Keratinocyte (primary cell): ENCODE measurements at regions not wholly inside any gene's neighbourhood (a gene's known extent, or its start where the extent isn't known, plus 50 kb on each side); places are given as distances from the start of the nearest gene placed in this dataset.

Experiments used
- DNase-seq: peaks from one replicate; pipeline ENCODE4 v3.0.0-alpha.2; 2011; ENCODE audit warnings: low read depth, missing footprints, low spot score
- FAIRE-seq: peaks from 2 replicates; lab custom pipeline; 2011; peaks lifted over from hg19 to GRCh38; lab: Jason Lieb, UNC
- H2AFZ ChIP-seq: 2 replicates; pipeline ENCODE4 v1.6.0; 2012; ENCODE audit warnings: low read length, control low read depth, inconsistent platforms; ENCODE audit not compliant: control insufficient read depth
- H3K27ac ChIP-seq: 2 replicates; pipeline ENCODE4 v1.5.1; 2011; ENCODE audit warnings: low read length; ENCODE audit not compliant: control insufficient read depth, insufficient read depth
- H3K27me3 ChIP-seq: 3 replicates; pipeline ENCODE4 v1.6.0; 2011; ENCODE audit warnings: low read length; ENCODE audit not compliant: control insufficient read depth, insufficient read depth; ENCODE audit errors: extremely low read depth
- H3K36me3 ChIP-seq, 2 experiments: 2 replicates in 1 of 2; 3 replicates in 1 of 2; pipeline ENCODE4 v1.5.1; 2011; ENCODE audit warnings: low read length in 2 of 2, mild to moderate bottlenecking in 1 of 2; ENCODE audit not compliant: control insufficient read depth in 2 of 2, insufficient read depth in 2 of 2; ENCODE audit errors: extremely low read depth in 1 of 2
- H3K4me1 ChIP-seq: 3 replicates; pipeline ENCODE4 v1.5.1; 2011; ENCODE audit warnings: low read length; ENCODE audit not compliant: control insufficient read depth, insufficient read depth; ENCODE audit errors: extremely low read depth
- H3K4me2 ChIP-seq: 3 replicates; pipeline ENCODE4 v1.6.0; 2011; ENCODE audit warnings: low read depth, low read length; ENCODE audit not compliant: control insufficient read depth, insufficient read depth; ENCODE audit errors: extremely low read depth
- H3K4me3 ChIP-seq, 3 experiments: fragments of 200-600 bp in 1 of 3; sonication (generic) in 1 of 3; 2 replicates in 2 of 3; 3 replicates in 1 of 3; pipeline ENCODE4 v1.5.1; 2011 to 2016; ENCODE audit warnings: low read length in 3 of 3, mild to moderate bottlenecking in 3 of 3, control low read depth in 2 of 3, inconsistent platforms in 1 of 3, low read depth in 1 of 3, mixed read lengths in 1 of 3, mixed run types in 1 of 3, moderate library complexity in 1 of 3; ENCODE audit not compliant: control insufficient read depth in 2 of 3, insufficient read depth in 2 of 3; ENCODE audit errors: extremely low read depth in 1 of 3
- H3K79me2 ChIP-seq: 2 replicates; pipeline ENCODE4 v1.6.0; 2012; ENCODE audit warnings: low read length; ENCODE audit not compliant: control insufficient read depth, insufficient read depth
- H3K9ac ChIP-seq: 3 replicates; pipeline ENCODE4 v1.6.0; 2011; ENCODE audit warnings: low read length; ENCODE audit not compliant: control insufficient read depth, insufficient read depth; ENCODE audit errors: extremely low read depth
- H3K9me1 ChIP-seq: 3 replicates; pipeline ENCODE4 v1.6.0; 2011; ENCODE audit warnings: low read length; ENCODE audit not compliant: control insufficient read depth, insufficient read depth; ENCODE audit errors: extremely low read depth
- H3K9me3 ChIP-seq: 2 replicates; pipeline ENCODE4 v1.5.1; 2012; ENCODE audit warnings: low read depth, low read length; ENCODE audit not compliant: control insufficient read depth
- H4K20me1 ChIP-seq: 3 replicates; pipeline ENCODE4 v1.6.0; 2011; ENCODE audit warnings: low read length; ENCODE audit not compliant: control insufficient read depth, insufficient read depth; ENCODE audit errors: extremely low read depth
- EZH2 ChIP-seq: IDR thresholded peaks from one replicate; pipeline ENCODE4 v1.6.1; 2012; ENCODE audit warnings: inconsistent platforms, mild to moderate bottlenecking, low read length, moderate library complexity
- dilution Hi-C: fragments of 300-500 bp; cut with MboI; formaldehyde crosslinking; loops from one replicate; pipeline ENCODE4 v1.7.0; 2020; ENCODE audit warnings: low sequenced_read_pairs; ENCODE audit not compliant: extremely low pct_ligation_motif_present
- TF ChIP-seq, protein P1 (sequence below), 3 experiments: IDR thresholded peaks in 1 of 3; conservative IDR thresholded peaks in 1 of 3; optimal IDR thresholded peaks in 1 of 3; 2 replicates in 2 of 3; 3 replicates in 1 of 3; pipeline versions ENCODE3 to v1.5.1; 2011; ENCODE audit warnings: low read length in 3 of 3, mild to moderate bottlenecking in 3 of 3, moderate library complexity in 2 of 3, control low read depth in 1 of 3, inconsistent platforms in 1 of 3; ENCODE audit not compliant: insufficient read depth in 2 of 3; ENCODE audit errors: extremely low read depth in 1 of 3

DNA sequence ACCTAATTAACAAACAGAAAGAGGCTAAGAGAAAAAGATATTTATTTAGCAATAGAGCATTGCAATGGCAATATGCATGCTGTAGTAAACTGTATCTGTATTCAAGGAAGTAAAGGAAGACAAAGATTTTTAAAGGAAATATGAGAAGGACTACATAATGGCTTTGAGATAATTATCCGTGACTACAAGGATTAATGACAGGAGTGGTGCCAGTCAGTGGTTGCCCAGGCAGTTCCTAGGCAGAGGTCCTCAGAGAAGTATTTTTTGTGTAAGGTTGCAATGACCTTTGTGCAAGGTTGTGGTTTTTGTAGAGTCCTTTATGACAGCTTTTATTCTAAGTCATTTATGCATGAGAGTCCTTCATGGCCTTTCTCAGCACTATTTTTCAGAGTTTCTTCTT, 711.1 kb upstream of the CHRM3 start:
- dilution Hi-C loops: no loop called here
- no peaks in the 10 kb centered on the region for H3K4me1 ChIP-seq
- DNase-seq (no peak), FAIRE-seq (no peak)
- H3K27me3 ChIP-seq: no peaks in the 10 kb centered on the region
- H3K79me2 ChIP-seq: no peaks in the 10 kb centered on the region
- no peak overlapping the region for H2AFZ ChIP-seq
- H4K20me1 ChIP-seq: no peaks in the 10 kb centered on the region
- no peak overlapping the region for H3K27ac ChIP-seq
- no peak overlapping the region for H3K4me2 ChIP-seq
- TF ChIP-seq, protein P1, sequence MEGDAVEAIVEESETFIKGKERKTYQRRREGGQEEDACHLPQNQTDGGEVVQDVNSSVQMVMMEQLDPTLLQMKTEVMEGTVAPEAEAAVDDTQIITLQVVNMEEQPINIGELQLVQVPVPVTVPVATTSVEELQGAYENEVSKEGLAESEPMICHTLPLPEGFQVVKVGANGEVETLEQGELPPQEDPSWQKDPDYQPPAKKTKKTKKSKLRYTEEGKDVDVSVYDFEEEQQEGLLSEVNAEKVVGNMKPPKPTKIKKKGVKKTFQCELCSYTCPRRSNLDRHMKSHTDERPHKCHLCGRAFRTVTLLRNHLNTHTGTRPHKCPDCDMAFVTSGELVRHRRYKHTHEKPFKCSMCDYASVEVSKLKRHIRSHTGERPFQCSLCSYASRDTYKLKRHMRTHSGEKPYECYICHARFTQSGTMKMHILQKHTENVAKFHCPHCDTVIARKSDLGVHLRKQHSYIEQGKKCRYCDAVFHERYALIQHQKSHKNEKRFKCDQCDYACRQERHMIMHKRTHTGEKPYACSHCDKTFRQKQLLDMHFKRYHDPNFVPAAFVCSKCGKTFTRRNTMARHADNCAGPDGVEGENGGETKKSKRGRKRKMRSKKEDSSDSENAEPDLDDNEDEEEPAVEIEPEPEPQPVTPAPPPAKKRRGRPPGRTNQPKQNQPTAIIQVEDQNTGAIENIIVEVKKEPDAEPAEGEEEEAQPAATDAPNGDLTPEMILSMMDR (optimal IDR thresholded peaks at IDR 0.05 in 1 of 3, IDR thresholded peaks at IDR 0.05 in 1 of 3, conservative IDR thresholded peaks at IDR 0.05 in 1 of 3; ENCODE audit: extremely low read depth in 1 of 3, insufficient read depth in 2 of 3, low read length in 3 of 3): no peak
- no peak for TF ChIP-seq EZH2
- H3K9me1 ChIP-seq: no peaks in the 10 kb centered on the region
- H3K9ac ChIP-seq: no peak overlapping the region
- H3K9me3 ChIP-seq: no peaks in the 10 kb centered on the region
- no peak overlapping the region for H3K4me3 ChIP-seq
- no peaks in the 10 kb centered on the region for H3K36me3 ChIP-seq

DNA sequence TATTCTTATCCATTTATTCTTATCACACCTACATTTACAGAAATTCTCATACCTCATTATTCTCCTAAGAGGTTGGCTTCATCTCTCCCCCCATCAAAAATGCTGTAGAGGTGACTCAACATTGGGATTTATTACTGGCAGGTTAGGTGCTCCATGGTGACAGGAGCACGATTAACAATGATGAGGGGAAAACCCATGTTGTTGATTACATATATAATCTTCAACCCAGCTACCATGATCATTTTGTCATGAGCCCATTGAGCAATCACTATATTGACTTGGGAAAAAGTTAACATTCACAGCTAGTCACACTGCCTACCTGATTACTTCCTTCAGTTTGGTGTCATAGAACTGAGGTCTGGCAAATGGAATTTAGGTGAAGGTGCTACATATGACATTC, 712.1 kb upstream of the CHRM3 start:
- Histone ChIP-seq H4K20me1 (no peaks in the 10 kb centered on the region), H3K9ac (no peak overlapping the region), H3K27ac (no peak overlapping the region), H3K4me2 (no peak overlapping the region), H3K9me1 (no peaks in the 10 kb centered on the region), H3K9me3 (no peaks in the 10 kb centered on the region), H3K27me3 (no peaks in the 10 kb centered on the region), H3K4me3 (no peak overlapping the region), H2AFZ (no peak overlapping the region), H3K79me2 (no peaks in the 10 kb centered on the region), H3K4me1 (no peaks in the 10 kb centered on the region), H3K36me3 (no peaks in the 10 kb centered on the region)
- FAIRE-seq (no peak), DNase-seq (no peak)
- dilution Hi-C loops: no loop called here
- TF ChIP-seq EZH2: no peak
- TF ChIP-seq, protein P1 (optimal IDR thresholded peaks at IDR 0.05 in 1 of 3, IDR thresholded peaks at IDR 0.05 in 1 of 3, conservative IDR thresholded peaks at IDR 0.05 in 1 of 3; ENCODE audit: extremely low read depth in 1 of 3, insufficient read depth in 2 of 3, low read length in 3 of 3): no peak
